ENCODE measurements at regions not wholly inside any gene's neighbourhood (a gene's known extent, or its start where the extent isn't known, plus 50 kb on each side); places are given as distances from the start of the nearest gene placed in this dataset.

GRCh38 chr2:104385743-104386142 lies 468.2 kb upstream of the POU3F3 start:
- no peak for TF ChIP-seq CTCF (IDR thresholded peaks at IDR 0.05)
- no peak for TF ChIP-seq EZH2 (IDR thresholded peaks at IDR 0.05)
- no peak for TF ChIP-seq EZH2phosphoT487 (IDR thresholded peaks at IDR 0.05)

All from neural progenitor cell (in vitro differentiated cells).